Keratinocyte (primary cell): ENCODE measurements at regions not wholly inside any gene's neighbourhood (a gene's known extent, or its start where the extent isn't known, plus 50 kb on each side); places are given as distances from the start of the nearest gene placed in this dataset.

Experiments used
- DNase-seq: peaks from one replicate; pipeline ENCODE4 v3.0.0-alpha.2; 2011; ENCODE audit warnings: low read depth, missing footprints, low spot score
- FAIRE-seq: peaks from 2 replicates; lab custom pipeline; 2011; peaks lifted over from hg19 to GRCh38; lab: Jason Lieb, UNC
- H2AFZ ChIP-seq: 2 replicates; pipeline ENCODE4 v1.6.0; 2012; ENCODE audit warnings: low read length, control low read depth, inconsistent platforms; ENCODE audit not compliant: control insufficient read depth
- H3K27ac ChIP-seq: 2 replicates; pipeline ENCODE4 v1.5.1; 2011; ENCODE audit warnings: low read length; ENCODE audit not compliant: control insufficient read depth, insufficient read depth
- H3K27me3 ChIP-seq: 3 replicates; pipeline ENCODE4 v1.6.0; 2011; ENCODE audit warnings: low read length; ENCODE audit not compliant: control insufficient read depth, insufficient read depth; ENCODE audit errors: extremely low read depth
- H3K36me3 ChIP-seq, 2 experiments: 2 replicates in 1 of 2; 3 replicates in 1 of 2; pipeline ENCODE4 v1.5.1; 2011; ENCODE audit warnings: low read length in 2 of 2, mild to moderate bottlenecking in 1 of 2; ENCODE audit not compliant: control insufficient read depth in 2 of 2, insufficient read depth in 2 of 2; ENCODE audit errors: extremely low read depth in 1 of 2
- H3K4me1 ChIP-seq: 3 replicates; pipeline ENCODE4 v1.5.1; 2011; ENCODE audit warnings: low read length; ENCODE audit not compliant: control insufficient read depth, insufficient read depth; ENCODE audit errors: extremely low read depth
- H3K4me2 ChIP-seq: 3 replicates; pipeline ENCODE4 v1.6.0; 2011; ENCODE audit warnings: low read depth, low read length; ENCODE audit not compliant: control insufficient read depth, insufficient read depth; ENCODE audit errors: extremely low read depth
- H3K4me3 ChIP-seq, 3 experiments: fragments of 200-600 bp in 1 of 3; sonication (generic) in 1 of 3; 2 replicates in 2 of 3; 3 replicates in 1 of 3; pipeline ENCODE4 v1.5.1; 2011 to 2016; ENCODE audit warnings: low read length in 3 of 3, mild to moderate bottlenecking in 3 of 3, control low read depth in 2 of 3, inconsistent platforms in 1 of 3, low read depth in 1 of 3, mixed read lengths in 1 of 3, mixed run types in 1 of 3, moderate library complexity in 1 of 3; ENCODE audit not compliant: control insufficient read depth in 2 of 3, insufficient read depth in 2 of 3; ENCODE audit errors: extremely low read depth in 1 of 3
- H3K79me2 ChIP-seq: 2 replicates; pipeline ENCODE4 v1.6.0; 2012; ENCODE audit warnings: low read length; ENCODE audit not compliant: control insufficient read depth, insufficient read depth
- H3K9ac ChIP-seq: 3 replicates; pipeline ENCODE4 v1.6.0; 2011; ENCODE audit warnings: low read length; ENCODE audit not compliant: control insufficient read depth, insufficient read depth; ENCODE audit errors: extremely low read depth
- H3K9me1 ChIP-seq: 3 replicates; pipeline ENCODE4 v1.6.0; 2011; ENCODE audit warnings: low read length; ENCODE audit not compliant: control insufficient read depth, insufficient read depth; ENCODE audit errors: extremely low read depth
- H3K9me3 ChIP-seq: 2 replicates; pipeline ENCODE4 v1.5.1; 2012; ENCODE audit warnings: low read depth, low read length; ENCODE audit not compliant: control insufficient read depth
- H4K20me1 ChIP-seq: 3 replicates; pipeline ENCODE4 v1.6.0; 2011; ENCODE audit warnings: low read length; ENCODE audit not compliant: control insufficient read depth, insufficient read depth; ENCODE audit errors: extremely low read depth
- EZH2 ChIP-seq: IDR thresholded peaks from one replicate; pipeline ENCODE4 v1.6.1; 2012; ENCODE audit warnings: inconsistent platforms, mild to moderate bottlenecking, low read length, moderate library complexity
- dilution Hi-C: fragments of 300-500 bp; cut with MboI; formaldehyde crosslinking; loops from one replicate; pipeline ENCODE4 v1.7.0; 2020; ENCODE audit warnings: low sequenced_read_pairs; ENCODE audit not compliant: extremely low pct_ligation_motif_present
- TF ChIP-seq, protein P1 (sequence below), 3 experiments: IDR thresholded peaks in 1 of 3; conservative IDR thresholded peaks in 1 of 3; optimal IDR thresholded peaks in 1 of 3; 2 replicates in 2 of 3; 3 replicates in 1 of 3; pipeline versions ENCODE3 to v1.5.1; 2011; ENCODE audit warnings: low read length in 3 of 3, mild to moderate bottlenecking in 3 of 3, moderate library complexity in 2 of 3, control low read depth in 1 of 3, inconsistent platforms in 1 of 3; ENCODE audit not compliant: insufficient read depth in 2 of 3; ENCODE audit errors: extremely low read depth in 1 of 3

DNA sequence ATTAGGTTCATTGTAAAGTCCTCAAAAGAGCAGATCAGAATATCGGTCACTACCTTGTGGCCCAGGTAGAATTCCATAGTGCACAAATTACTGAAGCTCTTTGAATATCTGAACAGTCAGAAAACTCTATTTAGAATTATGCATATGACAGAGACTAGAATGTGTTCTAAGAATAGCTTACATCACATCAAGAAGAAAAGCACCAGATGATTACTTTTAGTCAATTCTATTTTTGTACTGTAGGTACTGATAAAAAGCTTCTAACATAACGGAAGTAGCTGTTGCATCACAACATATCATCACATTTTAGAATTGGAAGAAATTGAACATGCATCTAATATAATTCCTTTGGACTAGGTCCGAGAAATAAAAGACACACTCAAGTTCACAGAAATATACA is 946.6 kb upstream of the ARRDC3 start:
- H3K36me3 ChIP-seq, result no peaks in the 10 kb centered on the region
- no peaks in the 10 kb centered on the region for H3K9me3 ChIP-seq
- no peaks in the 10 kb centered on the region for H3K9me1 ChIP-seq
- H3K27ac ChIP-seq, result no peak overlapping the region
- no peak overlapping the region for H3K4me2 ChIP-seq
- H3K4me1 ChIP-seq, result no peaks in the 10 kb centered on the region
- H4K20me1 ChIP-seq, result no peaks in the 10 kb centered on the region
- dilution Hi-C loops, result no loop called here
- no peak for DNase-seq
- H2AFZ ChIP-seq, result no peak overlapping the region
- FAIRE-seq, result no peak
- H3K27me3 ChIP-seq, result no peaks in the 10 kb centered on the region
- no peak for TF ChIP-seq EZH2
- no peaks in the 10 kb centered on the region for H3K79me2 ChIP-seq
- no peak overlapping the region for H3K4me3 ChIP-seq
- H3K9ac ChIP-seq, result no peak overlapping the region

DNA sequence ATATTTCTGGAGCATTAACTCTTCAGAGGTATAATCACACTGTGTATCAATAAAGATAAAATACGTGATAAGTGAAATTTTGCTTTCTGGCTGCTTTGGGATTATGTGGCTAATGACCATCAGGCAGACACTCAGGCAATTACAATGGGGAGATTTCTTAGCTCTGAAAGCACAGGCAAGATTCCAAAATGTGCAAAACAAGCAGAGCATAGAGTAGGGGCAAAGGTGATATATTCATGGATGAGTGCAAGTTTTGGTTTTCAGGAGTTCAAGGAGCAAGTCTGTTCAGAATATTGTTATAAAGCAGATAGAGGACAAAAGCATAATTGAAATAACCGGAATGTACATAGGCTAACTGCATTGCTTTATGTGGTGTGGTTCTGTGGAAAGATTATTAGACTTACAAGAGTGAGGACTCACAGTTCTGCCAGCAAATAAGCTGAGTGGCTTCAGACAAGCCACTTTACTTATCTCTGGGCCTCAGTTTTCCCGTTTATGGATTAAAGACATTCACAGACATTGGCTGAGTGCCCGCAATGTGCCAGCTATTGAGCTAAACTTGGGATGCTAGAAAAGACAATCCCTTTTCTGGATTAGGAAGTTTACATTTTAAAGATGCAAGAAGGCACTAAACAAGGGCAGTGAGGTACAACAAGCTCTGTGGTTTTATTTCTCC is 945.6 kb upstream of the ARRDC3 start:
- Histone ChIP-seq H2AFZ (no peak overlapping the region), H3K9me3 (no peaks in the 10 kb centered on the region), H3K27ac (no peak overlapping the region), H3K9me1 (no peaks in the 10 kb centered on the region), H3K4me2 (no peak overlapping the region), H3K4me1 (no peaks in the 10 kb centered on the region), H3K4me3 (no peak overlapping the region), H3K79me2 (no peaks in the 10 kb centered on the region), H3K27me3 (no peaks in the 10 kb centered on the region), H3K36me3 (no peaks in the 10 kb centered on the region), H4K20me1 (no peaks in the 10 kb centered on the region), H3K9ac (no peak overlapping the region)
- TF ChIP-seq EZH2, result no peak
- TF ChIP-seq, protein P1, sequence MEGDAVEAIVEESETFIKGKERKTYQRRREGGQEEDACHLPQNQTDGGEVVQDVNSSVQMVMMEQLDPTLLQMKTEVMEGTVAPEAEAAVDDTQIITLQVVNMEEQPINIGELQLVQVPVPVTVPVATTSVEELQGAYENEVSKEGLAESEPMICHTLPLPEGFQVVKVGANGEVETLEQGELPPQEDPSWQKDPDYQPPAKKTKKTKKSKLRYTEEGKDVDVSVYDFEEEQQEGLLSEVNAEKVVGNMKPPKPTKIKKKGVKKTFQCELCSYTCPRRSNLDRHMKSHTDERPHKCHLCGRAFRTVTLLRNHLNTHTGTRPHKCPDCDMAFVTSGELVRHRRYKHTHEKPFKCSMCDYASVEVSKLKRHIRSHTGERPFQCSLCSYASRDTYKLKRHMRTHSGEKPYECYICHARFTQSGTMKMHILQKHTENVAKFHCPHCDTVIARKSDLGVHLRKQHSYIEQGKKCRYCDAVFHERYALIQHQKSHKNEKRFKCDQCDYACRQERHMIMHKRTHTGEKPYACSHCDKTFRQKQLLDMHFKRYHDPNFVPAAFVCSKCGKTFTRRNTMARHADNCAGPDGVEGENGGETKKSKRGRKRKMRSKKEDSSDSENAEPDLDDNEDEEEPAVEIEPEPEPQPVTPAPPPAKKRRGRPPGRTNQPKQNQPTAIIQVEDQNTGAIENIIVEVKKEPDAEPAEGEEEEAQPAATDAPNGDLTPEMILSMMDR (optimal IDR thresholded peaks at IDR 0.05 in 1 of 3, IDR thresholded peaks at IDR 0.05 in 1 of 3, conservative IDR thresholded peaks at IDR 0.05 in 1 of 3; ENCODE audit: extremely low read depth in 1 of 3, insufficient read depth in 2 of 3, low read length in 3 of 3), result no peak
- dilution Hi-C loops, result no loop called here
- FAIRE-seq, result no peak
- no peak for DNase-seq

DNA sequence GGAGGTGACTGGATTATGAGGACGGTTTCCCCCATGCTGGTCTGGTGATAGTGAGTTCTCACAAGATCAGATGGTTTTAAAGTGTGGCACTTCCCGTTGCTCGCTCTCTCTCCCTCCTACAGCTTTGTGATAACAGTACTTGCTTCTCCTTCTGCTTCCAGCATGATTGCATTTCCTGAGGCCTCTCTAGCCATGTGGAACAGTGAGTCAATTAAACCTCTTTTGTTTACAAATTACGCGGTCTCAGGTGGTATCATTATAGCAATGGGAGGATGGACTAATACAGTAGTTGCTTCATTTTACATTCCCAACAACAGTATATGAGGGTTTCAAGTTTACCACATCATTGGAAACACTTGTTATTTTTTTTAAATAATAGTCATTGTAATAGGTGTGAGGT is 937.3 kb upstream of the ARRDC3 start:
- DNase-seq, result no peak
- H4K20me1 ChIP-seq, result no peaks in the 10 kb centered on the region
- no peak overlapping the region for H3K9ac ChIP-seq
- H3K9me3 ChIP-seq, result no peaks in the 10 kb centered on the region
- no peaks in the 10 kb centered on the region for H3K36me3 ChIP-seq
- no peak overlapping the region for H3K4me3 ChIP-seq
- no peaks in the 10 kb centered on the region for H3K9me1 ChIP-seq
- no peak overlapping the region for H3K27ac ChIP-seq
- no peaks in the 10 kb centered on the region for H3K79me2 ChIP-seq
- no peaks in the 10 kb centered on the region for H3K4me1 ChIP-seq
- no peak overlapping the region for H2AFZ ChIP-seq
- FAIRE-seq, result no peak
- H3K27me3 ChIP-seq, result no peaks in the 10 kb centered on the region
- dilution Hi-C loops, result no loop called here
- no peak overlapping the region for H3K4me2 ChIP-seq
- TF ChIP-seq, protein P1 (optimal IDR thresholded peaks at IDR 0.05 in 1 of 3, IDR thresholded peaks at IDR 0.05 in 1 of 3, conservative IDR thresholded peaks at IDR 0.05 in 1 of 3; ENCODE audit: extremely low read depth in 1 of 3, insufficient read depth in 2 of 3, low read length in 3 of 3), result no peak
- TF ChIP-seq EZH2, result no peak
